HG02798 (cell line): ENCODE measurements at regions not wholly inside any gene's neighbourhood (a gene's known extent, or its start where the extent isn't known, plus 50 kb on each side); places are given as distances from the start of the nearest gene placed in this dataset.

Experiments
- ATAC-seq: cut with Tn5 transposase; IDR thresholded peaks from one replicate; pipeline ENCODE4 v1.9.1; 2021; ENCODE audit warnings: mild to moderate bottlenecking; ENCODE audit not compliant: unreplicated experiment, poor library complexity

DNA sequence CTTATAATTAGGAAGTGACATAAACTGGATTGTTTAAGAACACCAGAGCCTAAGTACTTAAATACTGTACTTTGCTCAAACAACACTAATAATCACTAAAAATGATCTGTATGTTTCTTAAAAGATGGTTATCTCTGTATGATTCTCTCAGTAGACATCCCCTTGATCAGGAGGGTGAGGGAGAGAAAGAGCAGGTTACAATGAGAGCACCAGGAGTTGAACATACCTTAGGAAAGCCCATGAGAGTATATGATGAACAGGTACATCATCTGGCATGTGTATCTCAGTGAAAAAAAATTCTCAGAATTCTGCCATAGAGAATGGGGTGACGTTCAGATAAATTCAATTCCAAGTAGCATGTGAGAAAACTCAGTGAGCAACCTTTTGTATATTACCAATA, 59.9 kb upstream of the IL2 start:
- no peak for ATAC-seq

DNA sequence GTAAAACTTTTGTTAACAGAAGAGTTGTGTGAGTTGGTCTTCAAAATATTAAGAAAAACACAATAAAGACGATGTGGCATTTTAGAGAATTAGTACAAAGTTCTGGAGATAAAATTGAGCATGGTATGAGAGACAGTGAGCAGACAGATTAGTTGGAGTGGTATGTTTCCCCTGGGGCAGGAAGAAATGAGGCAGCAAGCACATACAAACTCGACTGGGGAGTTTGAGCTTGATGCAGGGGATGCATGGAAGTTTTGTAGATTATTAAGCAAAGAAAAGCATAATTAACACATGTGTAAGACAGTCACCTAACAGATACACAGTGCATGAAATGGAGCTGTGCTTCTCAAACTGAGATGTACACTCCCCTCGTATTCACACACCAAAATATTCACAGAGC, 58.1 kb upstream of the IL2 start:
- no peak for ATAC-seq

DNA sequence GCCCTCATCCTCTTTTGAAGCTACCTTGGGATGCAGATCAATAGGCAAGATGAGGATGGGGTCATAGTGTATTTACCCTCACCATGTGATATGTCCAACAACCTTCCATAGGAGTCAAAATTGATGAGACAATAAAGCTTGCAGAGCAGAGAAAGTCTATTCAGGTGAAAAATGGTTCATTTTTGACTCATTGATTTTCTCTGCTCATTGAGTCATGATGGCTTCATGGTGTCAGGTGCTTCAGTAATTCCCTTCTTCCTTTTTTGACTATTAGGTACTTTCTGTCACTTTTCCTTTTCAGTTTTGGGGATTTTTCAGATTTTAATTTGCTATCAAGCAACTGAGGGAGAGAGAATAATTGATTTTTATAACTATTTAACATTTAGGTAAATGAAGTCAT, 55.9 kb upstream of the IL2 start:
- no peak for ATAC-seq

DNA sequence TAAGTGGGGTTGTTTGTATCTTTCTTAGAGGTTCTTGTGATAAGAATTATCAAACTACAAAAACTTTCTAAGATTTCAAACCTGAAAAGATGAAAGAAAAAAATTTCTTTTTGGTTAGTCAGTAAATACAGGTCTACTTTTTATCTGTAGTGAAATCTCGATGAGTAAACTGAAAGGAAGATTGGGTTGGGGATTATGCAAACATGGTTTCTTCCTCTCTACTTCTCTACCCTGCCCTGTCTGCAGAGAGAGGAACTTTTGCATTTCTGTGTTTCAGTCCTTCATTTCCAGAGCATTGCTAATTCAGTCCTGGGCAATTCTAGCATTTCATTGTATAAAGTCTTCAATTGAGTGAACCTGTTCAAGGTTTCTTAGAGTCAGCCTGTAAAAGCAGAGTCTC, 51.6 kb upstream of the IL2 start:
- ATAC-seq, result peak; percentile 66
